DOHH2 (cell line): ENCODE measurements at regions not wholly inside any gene's neighbourhood (a gene's known extent, or its start where the extent isn't known, plus 50 kb on each side); places are given as distances from the start of the nearest gene placed in this dataset.

Source experiments
- H3F3A ChIP-seq: fragments of 200-600 bp; sonication (generic), shearing (Covaris generic); 2 replicates; pipeline ENCODE4 v1.6.0; 2016; ENCODE audit warnings: antibody characterized with exemption, mild to moderate bottlenecking; ENCODE audit not compliant: control insufficient read depth, insufficient read depth
- H3K27ac ChIP-seq: fragments of 200-600 bp; sonication (generic); 2 replicates; pipeline ENCODE4 v1.5.1; 2014; ENCODE audit warnings: low read depth, mild to moderate bottlenecking, low read length, moderate library complexity
- H3K27me3 ChIP-seq: fragments of 200-600 bp; sonication (generic); 2 replicates; pipeline ENCODE4 v1.6.1; 2014; ENCODE audit warnings: mild to moderate bottlenecking, low read length, mixed read lengths; ENCODE audit not compliant: control insufficient read depth
- H3K36me3 ChIP-seq: fragments of 200-600 bp; sonication (generic); 2 replicates; pipeline ENCODE4 v1.6.1; 2014; ENCODE audit warnings: mild to moderate bottlenecking, low read length, moderate library complexity, mixed read lengths; ENCODE audit not compliant: control insufficient read depth
- H3K4me1 ChIP-seq: fragments of 200-600 bp; sonication (generic); 2 replicates; pipeline ENCODE4 v1.6.1; 2014; ENCODE audit warnings: mild to moderate bottlenecking, low read length, mixed read lengths; ENCODE audit not compliant: control insufficient read depth
- H3K4me2 ChIP-seq: fragments of 200-600 bp; sonication (generic); 2 replicates; pipeline ENCODE4 v1.6.0; 2014; ENCODE audit warnings: mild to moderate bottlenecking, low read length, moderate library complexity
- H3K4me3 ChIP-seq: fragments of 200-600 bp; sonication (generic); 2 replicates; pipeline ENCODE4 v1.5.1; 2014; ENCODE audit warnings: mild to moderate bottlenecking, low read length, mixed read lengths
- H3K79me2 ChIP-seq: fragments of 200-600 bp; sonication (generic); 2 replicates; pipeline ENCODE4 v1.6.1; 2014; ENCODE audit warnings: mild to moderate bottlenecking, low read length, mixed read lengths; ENCODE audit not compliant: control insufficient read depth
- H3K9me2 ChIP-seq: fragments of 200-600 bp; sonication (generic); replicated peaks from 2 replicates; pipeline ENCODE4 v1.6.1; 2014; ENCODE audit warnings: mild to moderate bottlenecking, low read length, mixed read lengths; ENCODE audit not compliant: control insufficient read depth
- H3K9me3 ChIP-seq: fragments of 200-600 bp; sonication (generic); 2 replicates; pipeline ENCODE4 v1.6.1; 2014; ENCODE audit warnings: antibody characterized with exemption, low read length, mixed read lengths; ENCODE audit not compliant: control insufficient read depth, insufficient read depth
- H4K20me1 ChIP-seq: fragments of 200-600 bp; sonication (generic); 2 replicates; pipeline ENCODE4 v1.6.0; 2014; ENCODE audit warnings: low read depth, mild to moderate bottlenecking, antibody characterized with exemption, low read length, moderate library complexity; ENCODE audit not compliant: control insufficient read depth, insufficient read depth
- EZH2phosphoT487 ChIP-seq: fragments of 200-600 bp; sonication (generic); IDR thresholded peaks from 2 replicates; pipeline ENCODE4 v1.6.1; 2017; ENCODE audit warnings: borderline replicate concordance, mild to moderate bottlenecking, antibody characterized with exemption, low read length, moderate library complexity, mixed read lengths
- TF ChIP-seq, protein P1 (sequence below): fragments of 200-600 bp; sonication (generic); IDR thresholded peaks from one replicate; pipeline ENCODE4 v1.5.1; 2014; ENCODE audit warnings: antibody characterized with exemption, mild to moderate bottlenecking, low read depth, low read length; ENCODE audit not compliant: poor library complexity, severe bottlenecking

DNA sequence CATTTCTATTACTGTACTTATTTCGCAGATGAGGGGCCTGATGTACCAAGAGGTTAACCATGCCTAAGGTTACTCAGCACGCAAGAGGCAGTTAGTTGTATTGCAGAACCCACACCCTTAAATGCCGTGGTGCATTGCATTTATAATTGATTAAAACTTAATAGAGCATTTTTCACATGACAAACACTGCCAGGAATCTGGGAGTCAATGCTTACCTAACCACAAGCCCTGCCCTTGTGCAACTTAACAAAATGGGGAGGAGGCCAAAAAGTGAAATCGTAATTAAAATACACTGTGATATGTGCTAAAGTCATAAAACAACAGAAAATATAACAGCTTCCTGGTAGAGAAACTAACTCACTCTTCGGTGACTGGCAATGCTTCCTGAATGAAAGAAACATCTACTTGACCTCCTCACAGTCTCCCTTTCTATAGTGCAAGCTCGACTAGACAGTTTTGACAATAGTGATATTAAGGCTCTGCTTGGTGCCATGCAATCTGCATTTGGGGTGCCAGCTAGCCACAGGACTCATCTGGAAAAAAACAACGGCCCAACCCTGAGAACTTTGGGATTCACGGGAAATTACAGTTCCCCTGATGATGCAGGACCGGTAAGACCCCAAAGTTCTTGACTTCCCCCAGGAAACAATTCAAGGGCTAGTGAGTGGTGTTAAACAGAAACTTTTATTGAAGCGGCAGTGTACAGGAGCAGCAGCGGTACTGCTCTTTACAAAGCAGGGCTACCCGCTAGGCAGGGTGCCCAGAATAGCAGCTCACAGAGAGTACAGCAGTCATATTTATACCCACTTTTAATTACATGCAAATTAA is 612.4 kb downstream of the TNS3 start:
- TF ChIP-seq EZH2phosphoT487, result no peak
- TF ChIP-seq, protein P1, sequence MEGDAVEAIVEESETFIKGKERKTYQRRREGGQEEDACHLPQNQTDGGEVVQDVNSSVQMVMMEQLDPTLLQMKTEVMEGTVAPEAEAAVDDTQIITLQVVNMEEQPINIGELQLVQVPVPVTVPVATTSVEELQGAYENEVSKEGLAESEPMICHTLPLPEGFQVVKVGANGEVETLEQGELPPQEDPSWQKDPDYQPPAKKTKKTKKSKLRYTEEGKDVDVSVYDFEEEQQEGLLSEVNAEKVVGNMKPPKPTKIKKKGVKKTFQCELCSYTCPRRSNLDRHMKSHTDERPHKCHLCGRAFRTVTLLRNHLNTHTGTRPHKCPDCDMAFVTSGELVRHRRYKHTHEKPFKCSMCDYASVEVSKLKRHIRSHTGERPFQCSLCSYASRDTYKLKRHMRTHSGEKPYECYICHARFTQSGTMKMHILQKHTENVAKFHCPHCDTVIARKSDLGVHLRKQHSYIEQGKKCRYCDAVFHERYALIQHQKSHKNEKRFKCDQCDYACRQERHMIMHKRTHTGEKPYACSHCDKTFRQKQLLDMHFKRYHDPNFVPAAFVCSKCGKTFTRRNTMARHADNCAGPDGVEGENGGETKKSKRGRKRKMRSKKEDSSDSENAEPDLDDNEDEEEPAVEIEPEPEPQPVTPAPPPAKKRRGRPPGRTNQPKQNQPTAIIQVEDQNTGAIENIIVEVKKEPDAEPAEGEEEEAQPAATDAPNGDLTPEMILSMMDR, result no peak
- Histone ChIP-seq H3K27ac (no peak overlapping the region), H3F3A (no peaks in the 10 kb centered on the region), H3K4me1 (no peaks in the 10 kb centered on the region), H4K20me1 (no peaks in the 10 kb centered on the region), H3K9me2 (no peaks in the 10 kb centered on the region), H3K27me3 (no peaks in the 10 kb centered on the region), H3K36me3 (no peaks in the 10 kb centered on the region), H3K4me2 (no peak overlapping the region), H3K79me2 (no peaks in the 10 kb centered on the region), H3K9me3 (no peaks in the 10 kb centered on the region), H3K4me3 (no peak overlapping the region)

DNA sequence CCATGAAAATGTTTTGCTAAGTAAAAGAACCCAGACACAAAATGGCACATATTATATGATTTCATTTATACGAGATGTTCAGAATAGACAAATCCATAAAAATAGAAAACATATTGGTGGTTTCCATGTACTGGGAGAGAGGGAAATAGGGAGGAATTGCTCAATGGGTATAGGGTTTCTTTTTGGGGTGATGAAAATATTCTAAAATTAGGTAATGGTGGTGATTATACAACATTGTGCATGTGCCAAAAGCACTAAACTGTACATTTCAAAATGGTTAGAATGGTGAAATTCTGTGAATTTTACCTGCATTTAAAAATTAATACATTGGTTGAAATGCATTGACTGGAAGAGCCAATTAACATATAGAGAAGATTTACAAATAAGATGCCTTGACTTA is 613.9 kb downstream of the TNS3 start:
- H3K9me2 ChIP-seq, result no peaks in the 10 kb centered on the region
- H3F3A ChIP-seq, result no peaks in the 10 kb centered on the region
- H3K79me2 ChIP-seq, result no peaks in the 10 kb centered on the region
- H3K4me2 ChIP-seq, result no peak overlapping the region
- no peak for TF ChIP-seq EZH2phosphoT487
- TF ChIP-seq, protein P1, result no peak
- no peaks in the 10 kb centered on the region for H3K4me1 ChIP-seq
- H3K27ac ChIP-seq, result no peak overlapping the region
- H3K27me3 ChIP-seq, result no peaks in the 10 kb centered on the region
- H3K36me3 ChIP-seq, result no peaks in the 10 kb centered on the region
- no peak overlapping the region for H3K4me3 ChIP-seq
- H4K20me1 ChIP-seq, result no peaks in the 10 kb centered on the region
- no peaks in the 10 kb centered on the region for H3K9me3 ChIP-seq

DNA sequence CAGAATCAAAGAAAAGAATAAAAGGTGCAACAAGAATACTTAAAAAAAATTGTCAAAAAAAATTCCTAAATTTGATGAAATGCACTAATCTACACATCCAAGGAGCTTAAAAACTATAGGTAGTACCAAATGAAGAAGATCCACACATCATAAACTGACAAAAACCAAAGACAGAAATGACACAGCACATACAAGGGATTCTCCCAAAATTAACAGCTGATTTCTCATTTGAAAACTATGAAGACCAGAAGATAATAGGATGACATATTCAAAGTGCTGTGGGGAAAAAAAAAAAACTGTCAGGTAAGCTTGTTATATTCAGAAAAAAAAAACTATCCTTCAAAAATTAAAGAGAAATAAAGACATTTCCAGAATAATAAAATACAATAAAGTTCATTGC is 618.2 kb downstream of the TNS3 start:
- Histone ChIP-seq H3K27me3 (no peaks in the 10 kb centered on the region), H3K4me2 (no peak overlapping the region), H4K20me1 (no peaks in the 10 kb centered on the region), H3K36me3 (no peaks in the 10 kb centered on the region), H3K79me2 (no peaks in the 10 kb centered on the region), H3F3A (no peaks in the 10 kb centered on the region), H3K4me3 (no peak overlapping the region), H3K27ac (no peak overlapping the region), H3K9me2 (no peaks in the 10 kb centered on the region), H3K9me3 (no peaks in the 10 kb centered on the region), H3K4me1 (no peaks in the 10 kb centered on the region)
- TF ChIP-seq, protein P1, result no peak
- no peak for TF ChIP-seq EZH2phosphoT487
